NB4 (cell line): ENCODE measurements at regions not wholly inside any gene's neighbourhood (a gene's known extent, or its start where the extent isn't known, plus 50 kb on each side); places are given as distances from the start of the nearest gene placed in this dataset.

ENCODE experiments used
- CTCF ChIP-seq: IDR thresholded peaks from one replicate; pipeline ENCODE4 v1.5.1; 2012; ENCODE audit warnings: low read depth, low read length
- MAX ChIP-seq: IDR thresholded peaks from 2 replicates; pipeline ENCODE4 v1.6.1; 2011; ENCODE audit warnings: low read depth, low read length
- MYC ChIP-seq: IDR thresholded peaks from 2 replicates; pipeline ENCODE4 v1.6.1; 2011; ENCODE audit warnings: low read depth, low read length
- POLR2A ChIP-seq: IDR thresholded peaks from 2 replicates; pipeline ENCODE4 v1.6.1; 2011; ENCODE audit warnings: mild to moderate bottlenecking; ENCODE audit not compliant: insufficient read length; ENCODE audit errors: extremely low read depth

GRCh38 chr15:63440756-63441155 lies 59.1 kb upstream of the CA12 start:
- TF ChIP-seq CTCF: no peak
- TF ChIP-seq POLR2A: no peak
- no peak for TF ChIP-seq MAX
- TF ChIP-seq MYC: no peak
